ENCODE measurements at regions not wholly inside any gene's neighbourhood (a gene's known extent, or its start where the extent isn't known, plus 50 kb on each side); places are given as distances from the start of the nearest gene placed in this dataset.
"Not testable (repeated sequence)": the region's sequence is repeated elsewhere in the genome, so short reads cannot be mapped to it uniquely, and the experiment has no call there.

GRCh38 chr4:132809298-132810032, 339.6 kb upstream of the PCDH10 start:
- Histone ChIP-seq H3K4me1 (ENCODE audit: insufficient read depth, low read length) (no peaks in the 10 kb centered on the region), H3K9me3 (ENCODE audit: insufficient read depth, low read length, severe bottlenecking) (no peaks in the 10 kb centered on the region), H2AFZ (ENCODE audit: low read depth, low read length) (no peak overlapping the region), H3K9ac (ENCODE audit: low read depth, low read length) (no peak overlapping the region), H3K4me2 (ENCODE audit: insufficient read depth, low read length) (no peak overlapping the region), H3K79me2 (ENCODE audit: insufficient read depth, low read length) (no peaks in the 10 kb centered on the region), H3K36me3 (ENCODE audit: insufficient read depth, low read length) (no peaks in the 10 kb centered on the region), H3K4me3 (ENCODE audit: low read depth in 1 of 2, low read length in 2 of 2) (no peak overlapping the region), H3K27ac (ENCODE audit: low read length) (no peak overlapping the region), H4K20me1 (ENCODE audit: insufficient read depth, low read length) (no peaks in the 10 kb centered on the region), H3K27me3 (ENCODE audit: insufficient read depth, low read length, poor library complexity) (no peaks in the 10 kb centered on the region)
- no peak for DNase-seq
- no peak for TF ChIP-seq EZH2 (IDR thresholded peaks at IDR 0.05; ENCODE audit: borderline replicate concordance, low read depth, low read length, severe bottlenecking)
- TF ChIP-seq CTCF (IDR thresholded peaks at IDR 0.05; ENCODE audit: borderline replicate concordance, extremely low read depth, low read length, poor library complexity, severe bottlenecking), result peak; percentile 9
- no peak for ATAC-seq (ENCODE audit: insufficient read depth, low read depth)

- not testable (repeated sequence) for H3K79me2 ChIP-seq (ENCODE audit: insufficient read depth, low read length); H3K27me3 ChIP-seq (ENCODE audit: insufficient read depth, low read length, poor library complexity)
Measured at GRCh38 chr4:132813061-132813460, 336.0 kb upstream of the PCDH10 start.

GRCh38 chr4:132818091-132818490, 331.0 kb upstream of the PCDH10 start:
- Histone ChIP-seq H4K20me1 (ENCODE audit: insufficient read depth, low read length) (no peaks in the 10 kb centered on the region), H3K79me2 (ENCODE audit: insufficient read depth, low read length) (no peaks in the 10 kb centered on the region), H2AFZ (ENCODE audit: low read depth, low read length) (no peak overlapping the region), H3K27me3 (ENCODE audit: insufficient read depth, low read length, poor library complexity) (no peaks in the 10 kb centered on the region), H3K4me2 (ENCODE audit: insufficient read depth, low read length) (no peak overlapping the region), H3K9ac (ENCODE audit: low read depth, low read length) (no peak overlapping the region), H3K4me3 (ENCODE audit: low read depth in 1 of 2, low read length in 2 of 2) (no peak overlapping the region), H3K36me3 (ENCODE audit: insufficient read depth, low read length) (no peaks in the 10 kb centered on the region), H3K9me3 (ENCODE audit: insufficient read depth, low read length, severe bottlenecking) (no peaks in the 10 kb centered on the region), H3K4me1 (ENCODE audit: insufficient read depth, low read length) (no peaks in the 10 kb centered on the region), H3K27ac (ENCODE audit: low read length) (no peak overlapping the region)
- ATAC-seq (ENCODE audit: insufficient read depth, low read depth) (no peak), DNase-seq (no peak)
- TF ChIP-seq EZH2 (IDR thresholded peaks at IDR 0.05; ENCODE audit: borderline replicate concordance, low read depth, low read length, severe bottlenecking) (no peak), CTCF (IDR thresholded peaks at IDR 0.05; ENCODE audit: borderline replicate concordance, extremely low read depth, low read length, poor library complexity, severe bottlenecking) (no peak)

More at GRCh38 chr4:132813061-132813460, 336.0 kb upstream of the PCDH10 start:
- H2AFZ ChIP-seq (ENCODE audit: low read depth, low read length); H3K4me1 ChIP-seq (ENCODE audit: insufficient read depth, low read length); H3K4me3 ChIP-seq (ENCODE audit: low read depth in 1 of 2, low read length in 2 of 2); DNase-seq; H3K4me2 ChIP-seq (ENCODE audit: insufficient read depth, low read length); H3K36me3 ChIP-seq (ENCODE audit: insufficient read depth, low read length); H3K9ac ChIP-seq (ENCODE audit: low read depth, low read length); ATAC-seq (ENCODE audit: insufficient read depth, low read depth); H3K27ac ChIP-seq (ENCODE audit: low read length); H4K20me1 ChIP-seq (ENCODE audit: insufficient read depth, low read length); H3K9me3 ChIP-seq (ENCODE audit: insufficient read depth, low read length, severe bottlenecking): not testable (repeated sequence)

- ATAC-seq (ENCODE audit: insufficient read depth, low read depth) (no peak), DNase-seq (no peak)
- Histone ChIP-seq H3K27me3 (ENCODE audit: insufficient read depth, low read length, poor library complexity) (no peaks in the 10 kb centered on the region), H3K9me3 (ENCODE audit: insufficient read depth, low read length, severe bottlenecking) (no peaks in the 10 kb centered on the region), H3K9ac (ENCODE audit: low read depth, low read length) (no peak overlapping the region), H3K4me3 (ENCODE audit: low read depth in 1 of 2, low read length in 2 of 2) (no peak overlapping the region), H3K79me2 (ENCODE audit: insufficient read depth, low read length) (no peaks in the 10 kb centered on the region), H3K27ac (ENCODE audit: low read length) (no peak overlapping the region), H4K20me1 (ENCODE audit: insufficient read depth, low read length) (no peaks in the 10 kb centered on the region), H3K36me3 (ENCODE audit: insufficient read depth, low read length) (no peaks in the 10 kb centered on the region), H3K4me1 (ENCODE audit: insufficient read depth, low read length) (no peaks in the 10 kb centered on the region), H3K4me2 (ENCODE audit: insufficient read depth, low read length) (no peak overlapping the region), H2AFZ (ENCODE audit: low read depth, low read length) (no peak overlapping the region)
- TF ChIP-seq EZH2 (IDR thresholded peaks at IDR 0.05; ENCODE audit: borderline replicate concordance, low read depth, low read length, severe bottlenecking) (no peak), CTCF (IDR thresholded peaks at IDR 0.05; ENCODE audit: borderline replicate concordance, extremely low read depth, low read length, poor library complexity, severe bottlenecking) (no peak)
Measured at GRCh38 chr4:132823419-132823818, 325.7 kb upstream of the PCDH10 start.
